HG02840 (cell line): ENCODE measurements at regions not wholly inside any gene's neighbourhood (a gene's known extent, or its start where the extent isn't known, plus 50 kb on each side); places are given as distances from the start of the nearest gene placed in this dataset.

Source experiments
- ATAC-seq: cut with Tn5 transposase; IDR thresholded peaks from one replicate; pipeline ENCODE4 v1.9.1; 2021; ENCODE audit warnings: mild to moderate bottlenecking, moderate library complexity, moderate number of reproducible peaks; ENCODE audit not compliant: unreplicated experiment, low FRiP score

GRCh38 chr11:91698845-91699244, 525.8 kb upstream of the FAT3 start:
- ATAC-seq, result no peak

DNA sequence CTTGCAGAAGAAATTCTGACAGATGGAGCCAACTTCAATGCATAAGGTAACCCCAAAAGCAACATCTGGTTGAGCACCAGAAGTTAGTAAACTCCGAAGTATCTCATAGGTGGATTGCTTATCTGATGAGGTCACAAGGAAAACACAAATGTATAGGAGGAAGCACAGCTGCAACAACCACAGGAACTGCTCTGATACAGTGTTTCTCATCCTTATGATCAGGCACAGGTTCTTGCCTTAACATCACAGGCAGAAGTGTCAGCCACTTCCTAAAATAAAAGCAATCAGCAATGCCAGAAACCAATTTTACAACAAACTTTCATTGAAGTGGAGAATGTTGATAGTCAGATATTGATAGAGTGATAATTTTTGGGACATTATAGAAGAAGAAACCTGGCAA, 530.3 kb upstream of the FAT3 start:
- ATAC-seq, result no peak

DNA sequence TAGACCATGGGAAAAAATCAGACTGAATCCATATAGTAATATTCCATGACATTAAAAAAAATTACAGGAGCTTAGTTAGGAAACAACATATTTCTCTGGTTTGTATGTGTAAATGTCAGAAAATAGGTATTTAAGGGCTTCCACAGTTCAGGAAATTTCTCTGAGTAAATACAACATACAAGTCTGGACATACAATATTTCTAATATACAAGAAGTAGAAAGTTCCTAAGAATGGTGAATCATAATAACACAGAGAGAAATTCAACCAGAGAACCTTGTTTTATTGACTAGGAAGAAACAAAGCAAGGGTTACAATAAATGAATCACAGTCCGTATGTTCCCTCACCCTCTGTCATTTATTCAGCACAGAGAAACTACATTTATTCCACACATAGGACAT, 532.7 kb upstream of the FAT3 start:
- ATAC-seq, result no peak

- no peak for ATAC-seq
Measured at GRCh38 chr11:91688672-91689071, 535.9 kb upstream of the FAT3 start.

- ATAC-seq, result no peak
Measured at GRCh38 chr11:91686700-91687099, 537.9 kb upstream of the FAT3 start.

- no peak for ATAC-seq
Measured at GRCh38 chr11:91686281-91686680, 538.3 kb upstream of the FAT3 start.

DNA sequence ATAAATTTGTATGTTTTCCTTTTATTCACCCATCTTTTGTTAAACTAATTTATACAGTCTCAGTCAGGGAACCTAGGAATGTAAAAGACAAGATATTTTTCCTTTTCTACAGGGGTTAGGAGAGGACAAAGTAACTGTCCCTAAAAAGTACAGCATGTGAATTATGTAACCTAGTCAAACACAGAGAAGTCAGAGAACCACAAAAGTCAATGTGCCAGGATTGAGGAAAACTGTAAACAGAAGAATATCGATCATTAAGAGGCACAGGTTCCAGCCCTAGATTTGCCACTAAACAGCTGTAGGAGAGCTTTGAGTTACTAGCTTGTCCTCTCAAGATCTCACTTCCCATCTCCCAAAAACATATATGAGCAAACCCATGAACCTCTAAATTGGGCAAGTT, 550.9 kb upstream of the FAT3 start:
- no peak for ATAC-seq

GRCh38 chr11:91664521-91664920, 560.1 kb upstream of the FAT3 start:
- ATAC-seq, result no peak

- ATAC-seq, result no peak
Measured at GRCh38 chr11:91660036-91660435, 564.6 kb upstream of the FAT3 start.

DNA sequence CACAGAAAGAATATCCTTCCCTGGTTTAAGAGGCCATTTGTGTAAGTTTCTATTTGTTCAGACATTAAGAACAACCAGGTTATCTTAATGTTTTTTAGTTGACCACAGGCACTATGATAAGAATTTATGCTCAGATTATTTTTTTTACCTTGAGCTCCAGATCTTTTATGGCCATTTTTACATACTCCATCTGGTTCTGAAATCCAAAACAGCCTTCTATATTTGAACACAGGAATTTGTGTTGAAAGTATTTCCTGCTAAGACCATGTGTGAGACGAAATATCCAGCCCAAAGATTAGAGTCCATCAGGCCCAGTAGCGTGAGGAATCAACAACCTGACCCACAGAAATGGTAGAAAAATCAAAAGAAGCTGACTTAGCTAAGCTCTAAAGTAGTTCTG, 569.9 kb upstream of the FAT3 start:
- ATAC-seq, result no peak

DNA sequence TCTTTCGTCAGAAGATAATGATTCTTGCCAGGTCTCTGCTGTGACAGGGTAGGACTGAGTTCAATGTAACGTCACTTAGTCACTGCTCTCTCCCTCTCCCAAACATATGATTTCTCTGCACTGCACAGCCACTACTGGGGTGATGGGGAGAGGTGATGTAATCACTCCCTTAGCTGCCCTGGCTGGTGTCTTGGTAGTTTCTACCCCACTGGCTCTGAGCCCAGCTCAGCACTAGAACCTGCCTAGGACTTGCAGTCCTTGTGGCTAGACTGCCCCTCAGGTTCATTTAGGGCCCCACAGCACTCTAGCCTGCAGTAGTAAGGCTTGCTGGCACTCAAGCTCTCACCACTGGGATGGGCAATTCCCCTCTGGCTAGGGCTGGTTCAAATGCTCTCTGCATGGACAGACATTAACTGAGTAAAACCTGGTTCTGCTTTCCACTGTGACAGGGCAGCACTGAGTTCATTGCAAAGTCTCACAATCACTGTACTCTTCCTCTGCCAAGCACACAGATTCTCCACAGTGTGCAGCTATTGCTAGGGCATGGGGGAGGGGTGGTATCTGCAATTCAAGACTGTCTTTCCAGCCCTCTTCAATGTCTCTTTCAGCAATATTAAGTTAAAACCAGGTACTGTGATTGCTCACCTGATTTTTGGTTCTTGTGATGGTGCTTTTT, 571.4 kb upstream of the FAT3 start:
- ATAC-seq, result no peak

GRCh38 chr11:91650802-91651201, 573.8 kb upstream of the FAT3 start:
- ATAC-seq, result no peak

- no peak for ATAC-seq
Measured at GRCh38 chr11:91641153-91641552, 583.5 kb upstream of the FAT3 start.

DNA sequence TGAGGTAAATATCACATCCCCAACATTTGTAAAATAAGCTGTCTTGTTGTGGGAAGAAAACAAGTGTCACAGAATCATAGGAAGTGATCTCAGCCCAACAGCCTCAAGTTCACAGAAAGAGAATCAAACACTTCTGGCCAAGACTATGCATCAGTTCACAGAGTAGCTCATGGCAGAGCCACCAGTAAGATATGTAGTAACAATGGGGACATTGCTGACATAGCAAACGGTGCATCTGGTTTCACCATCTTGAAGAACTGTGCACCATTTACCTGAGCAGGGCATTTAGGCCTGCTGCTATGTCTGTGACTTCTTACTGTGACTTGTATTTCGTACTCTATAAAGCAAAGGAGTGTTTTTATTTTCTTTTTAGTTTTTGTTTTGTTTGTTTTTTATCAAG, 585.3 kb upstream of the FAT3 start:
- ATAC-seq, result no peak

GRCh38 chr11:91630916-91631673, 593.5 kb upstream of the FAT3 start:
- no peak for ATAC-seq

DNA sequence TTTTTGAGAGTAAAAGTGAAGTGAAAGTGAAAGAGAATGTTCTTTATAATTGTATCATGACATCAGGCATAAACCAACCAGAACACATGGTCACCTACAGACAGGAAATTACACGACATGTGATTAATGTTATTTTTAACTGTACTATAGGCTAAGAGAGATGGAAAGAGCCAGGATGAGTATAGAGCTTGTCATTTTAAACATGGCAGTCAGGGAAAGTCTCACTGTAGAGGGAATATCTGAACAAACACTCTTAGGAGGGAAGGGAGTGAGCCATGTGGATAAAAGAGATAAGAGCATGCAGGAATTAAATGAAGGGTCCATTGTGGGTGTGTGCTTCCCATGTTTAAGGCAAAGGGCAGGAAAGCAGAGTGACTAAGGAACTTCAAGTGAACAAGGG, 599.1 kb upstream of the FAT3 start:
- ATAC-seq, result no peak

GRCh38 chr11:91624021-91624420, 600.6 kb upstream of the FAT3 start:
- no peak for ATAC-seq

DNA sequence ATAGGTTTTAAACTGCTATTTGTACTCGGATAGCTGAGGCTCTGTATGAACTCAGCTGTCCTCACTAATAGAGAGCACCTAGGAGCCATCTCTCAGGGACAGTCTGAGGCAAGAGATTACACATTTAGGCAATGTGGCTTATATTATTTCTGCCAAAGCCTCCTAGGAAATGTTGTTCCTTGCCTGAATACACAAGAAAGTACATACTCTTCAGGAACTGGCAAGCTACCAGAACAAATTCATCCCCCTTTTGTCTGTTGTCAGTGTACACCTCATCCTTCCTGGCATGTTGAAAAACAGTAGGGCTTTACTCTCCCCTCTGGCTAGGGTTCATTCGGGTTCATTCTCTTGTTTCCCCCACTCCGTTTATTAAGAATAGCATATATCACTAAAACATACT, 615.9 kb upstream of the FAT3 start:
- ATAC-seq, result no peak

- no peak for ATAC-seq
Measured at GRCh38 chr11:91596111-91596510, 628.5 kb upstream of the FAT3 start.

DNA sequence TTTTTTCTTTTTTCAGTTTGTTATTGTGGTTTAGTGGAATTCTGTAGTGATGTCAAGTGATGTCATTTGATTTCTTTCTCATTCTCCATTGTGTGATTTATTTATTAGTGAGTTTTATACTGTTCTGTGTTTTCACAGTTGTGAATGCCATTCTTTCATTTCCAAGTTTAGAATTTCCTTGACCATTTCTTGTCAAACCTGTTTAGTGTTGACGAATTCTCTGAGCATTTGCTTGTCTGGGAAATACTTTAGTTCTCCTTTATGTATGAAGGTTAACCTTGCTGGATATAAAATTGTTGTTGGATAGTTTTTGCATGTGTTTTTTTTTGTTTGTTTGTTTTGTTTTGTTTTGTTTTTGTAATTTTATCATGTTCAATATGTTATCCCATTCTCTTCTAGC, 633.6 kb upstream of the FAT3 start:
- ATAC-seq, result no peak

DNA sequence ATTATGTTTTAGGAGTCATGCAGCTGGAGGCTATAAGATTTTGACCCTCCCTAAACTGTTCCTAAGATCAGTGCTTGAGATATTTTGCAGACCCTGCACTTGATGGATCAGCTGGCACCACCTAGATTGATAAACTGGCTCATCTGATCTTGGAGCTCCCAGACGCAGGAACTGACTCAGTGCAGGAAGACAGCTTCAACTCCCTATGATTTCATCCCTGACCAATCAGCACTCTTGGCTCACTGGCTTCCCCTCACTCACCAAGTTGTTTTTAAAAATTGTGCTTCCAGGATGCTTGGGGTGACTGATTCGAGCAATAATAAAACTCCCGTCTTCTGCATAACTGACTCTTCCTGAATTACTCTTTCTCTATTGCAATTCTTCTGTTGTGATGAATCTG, 637.5 kb upstream of the FAT3 start:
- ATAC-seq, result no peak

DNA sequence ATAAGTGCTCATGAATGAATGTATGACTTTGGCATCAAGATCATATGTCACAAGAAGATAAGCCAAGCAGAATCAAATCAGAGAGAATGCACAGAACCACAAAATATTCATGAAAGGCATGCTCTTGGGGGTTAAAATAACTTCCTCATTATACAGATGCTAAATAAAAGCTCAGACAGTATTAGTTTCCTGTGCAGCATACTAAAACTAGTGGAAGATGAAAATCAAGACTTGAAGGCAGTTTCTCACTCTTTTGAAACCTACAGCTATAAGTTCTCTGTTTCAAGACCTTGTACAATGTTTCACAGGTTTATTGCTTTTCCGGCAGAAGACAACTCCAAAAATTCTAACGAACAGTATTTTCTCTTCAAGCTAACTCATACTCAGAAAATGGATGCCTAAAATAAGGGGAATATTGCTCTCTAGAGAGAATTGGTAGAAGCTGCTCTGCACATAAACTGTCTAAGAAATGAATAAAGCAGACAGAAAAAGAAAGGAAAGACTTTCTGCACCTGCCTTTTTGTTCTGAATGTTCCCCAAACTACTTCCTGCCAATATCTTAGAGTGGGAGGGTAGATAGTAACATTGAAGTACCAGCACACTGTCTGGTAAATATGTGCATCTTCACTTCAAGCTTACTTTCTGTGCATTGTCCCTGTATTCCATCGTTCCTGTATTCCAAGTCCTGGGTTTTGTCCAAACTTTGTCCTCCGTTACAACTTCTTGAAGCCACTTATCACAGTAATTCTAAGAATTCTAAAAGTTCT, 639.4 kb upstream of the FAT3 start:
- ATAC-seq, result no peak
